GM23338 (cell line): ENCODE measurements at regions not wholly inside any gene's neighbourhood (a gene's known extent, or its start where the extent isn't known, plus 50 kb on each side); places are given as distances from the start of the nearest gene placed in this dataset.

Experiments used
- ATAC-seq: fragments of 200-7000 bp; cut with Tn5 transposase; 3 replicates; pipeline ENCODE4 v1.9.1; 2020
- DNase-seq: peaks from one replicate; pipeline ENCODE4 v3.0.0-alpha.2; 2015; ENCODE audit warnings: low spot score
- H2AFZ ChIP-seq: fragments of 200-600 bp; sonication (generic); 2 replicates; pipeline ENCODE4 v1.8.0; 2016; ENCODE audit warnings: antibody characterized with exemption, mild to moderate bottlenecking, moderate library complexity
- H3F3A ChIP-seq: fragments of 200-600 bp; sonication (generic); replicated peaks from 2 replicates; pipeline ENCODE4 v1.8.0; 2017; ENCODE audit warnings: antibody characterized with exemption, mixed run types, low read depth
- H3K27ac ChIP-seq: fragments of 200-600 bp; sonication (generic); 2 replicates; pipeline ENCODE4 v1.6.1; 2016; ENCODE audit warnings: low read depth
- H3K27me3 ChIP-seq: fragments of 200-600 bp; sonication (generic); 2 replicates; pipeline ENCODE4 v1.8.0; 2016; ENCODE audit warnings: mild to moderate bottlenecking, mixed run types, moderate library complexity; ENCODE audit not compliant: insufficient read depth
- H3K36me3 ChIP-seq: fragments of 200-600 bp; sonication (generic); 2 replicates; pipeline ENCODE4 v1.8.0; 2016; ENCODE audit warnings: mild to moderate bottlenecking; ENCODE audit not compliant: insufficient read depth
- H3K4me1 ChIP-seq: fragments of 200-600 bp; sonication (generic); 2 replicates; pipeline ENCODE4 v1.8.0; 2016; ENCODE audit warnings: mild to moderate bottlenecking, moderate library complexity; ENCODE audit not compliant: insufficient read depth
- H3K4me2 ChIP-seq: fragments of 200-600 bp; sonication (generic); 2 replicates; pipeline ENCODE4 v1.7.1; 2017; ENCODE audit warnings: mixed run types
- H3K4me3 ChIP-seq: fragments of 200-600 bp; sonication (generic); 2 replicates; pipeline ENCODE4 v1.6.1; 2016; ENCODE audit warnings: mixed run types
- H3K79me2 ChIP-seq: fragments of 200-600 bp; sonication (generic); replicated peaks from 2 replicates; pipeline ENCODE4 v1.8.0; 2017; ENCODE audit warnings: mild to moderate bottlenecking; ENCODE audit not compliant: insufficient read depth
- H3K9me2 ChIP-seq: fragments of 200-600 bp; sonication (generic); 2 replicates; pipeline ENCODE4 v1.8.0; 2017; ENCODE audit not compliant: insufficient read depth
- H4K20me1 ChIP-seq: fragments of 200-600 bp; sonication (generic); replicated peaks from 2 replicates; pipeline ENCODE4 v1.8.0; 2017; ENCODE audit warnings: mild to moderate bottlenecking; ENCODE audit not compliant: insufficient read depth
- H3K27ac Mint-ChIP-seq: 2 replicates; pipeline ENCODE4 v1.8.0; 2020; ENCODE audit warnings: inconsistent platforms, mild to moderate bottlenecking, moderate library complexity, mixed read lengths
- H3K27me3 Mint-ChIP-seq: 3 replicates; pipeline ENCODE4 v1.8.0; 2022; ENCODE audit warnings: low read depth, mild to moderate bottlenecking, moderate library complexity, mixed read lengths, inconsistent platforms; ENCODE audit not compliant: insufficient read depth, poor library complexity
- H3K36me3 Mint-ChIP-seq: 3 replicates; pipeline ENCODE4 v1.8.0; 2021; ENCODE audit warnings: low read depth, mild to moderate bottlenecking, inconsistent platforms, moderate library complexity, mixed read lengths
- H3K4me1 Mint-ChIP-seq: 3 replicates; pipeline ENCODE4 v1.8.0; 2020; ENCODE audit warnings: mild to moderate bottlenecking, inconsistent platforms, mixed read lengths
- H3K4me3 Mint-ChIP-seq: 3 replicates; pipeline ENCODE4 v1.8.0; 2021; ENCODE audit warnings: moderate library complexity, mild to moderate bottlenecking, inconsistent platforms, mixed read lengths
- H3K9me3 Mint-ChIP-seq: 3 replicates; pipeline ENCODE4 v1.8.0; 2020; ENCODE audit warnings: moderate library complexity, mild to moderate bottlenecking, inconsistent platforms, mixed read lengths
- CREB1 ChIP-seq: fragments of 250-450 bp; sonication (Bioruptor Pico); IDR thresholded peaks from 2 replicates; pipeline ENCODE4 v1.5.0; 2020; ENCODE audit warnings: low read depth, mild to moderate bottlenecking, moderate library complexity
- CTCF ChIP-seq, 2 experiments: fragments of 200-600 bp in 1 of 2; sonication (generic) in 1 of 2; conservative IDR thresholded peaks; 2 replicates each; pipeline versions ENCODE4 v1.5.1 to v1.6.1; 2016 to 2017; ENCODE audit warnings: antibody characterized with exemption in 2 of 2, low read depth in 2 of 2, mild to moderate bottlenecking in 2 of 2, moderate library complexity in 1 of 2
- ETS1 ChIP-seq: IDR thresholded peaks from 2 replicates; pipeline ENCODE4 v1.6.1; 2016; ENCODE audit warnings: antibody characterized with exemption
- EZH2 ChIP-seq: fragments of 200-600 bp; sonication (generic); IDR thresholded peaks from one replicate; pipeline ENCODE4 v1.8.0; 2017; ENCODE audit warnings: antibody characterized with exemption, mild to moderate bottlenecking, low read depth; ENCODE audit not compliant: unreplicated experiment
- EZH2phosphoT487 ChIP-seq: fragments of 200-600 bp; sonication (generic); IDR thresholded peaks from one replicate; pipeline ENCODE4 v1.8.1; 2018; ENCODE audit warnings: antibody characterized with exemption; ENCODE audit not compliant: unreplicated experiment
- JUNB ChIP-seq: IDR thresholded peaks from one replicate; pipeline ENCODE4 v1.6.1; 2016; ENCODE audit warnings: antibody characterized with exemption; ENCODE audit not compliant: unreplicated experiment
- NANOG ChIP-seq: IDR thresholded peaks from 2 replicates; pipeline ENCODE4 v1.6.1; 2016; ENCODE audit warnings: antibody characterized with exemption, borderline replicate concordance
- POLR2AphosphoS5 ChIP-seq: IDR thresholded peaks from 2 replicates; pipeline ENCODE4 v1.6.1; 2016; ENCODE audit warnings: antibody characterized with exemption, low read depth
- REST ChIP-seq: IDR thresholded peaks from one replicate; pipeline ENCODE4 v1.6.1; 2018; ENCODE audit warnings: antibody characterized with exemption; ENCODE audit not compliant: unreplicated experiment
- STAT1 ChIP-seq: IDR thresholded peaks from one replicate; pipeline ENCODE4 v1.6.1; 2016; ENCODE audit warnings: antibody characterized with exemption; ENCODE audit not compliant: unreplicated experiment
- ZNF114 ChIP-seq: fragments of 250-450 bp; sonication (Bioruptor Pico); IDR thresholded peaks from 2 replicates; pipeline ENCODE4 v1.5.0; 2020; ENCODE audit warnings: mild to moderate bottlenecking, moderate library complexity
- ZNF331 ChIP-seq: fragments of 250-450 bp; sonication (Bioruptor Pico); IDR thresholded peaks from 2 replicates; pipeline ENCODE4 v1.5.0; 2020; ENCODE audit warnings: low read depth, mild to moderate bottlenecking, moderate library complexity
- TF ChIP-seq, protein P1 (sequence below): fragments of 250-450 bp; sonication (Bioruptor Pico); IDR thresholded peaks from 2 replicates; pipeline ENCODE4 v1.5.0; 2020; ENCODE audit warnings: mild to moderate bottlenecking, moderate library complexity

DNA sequence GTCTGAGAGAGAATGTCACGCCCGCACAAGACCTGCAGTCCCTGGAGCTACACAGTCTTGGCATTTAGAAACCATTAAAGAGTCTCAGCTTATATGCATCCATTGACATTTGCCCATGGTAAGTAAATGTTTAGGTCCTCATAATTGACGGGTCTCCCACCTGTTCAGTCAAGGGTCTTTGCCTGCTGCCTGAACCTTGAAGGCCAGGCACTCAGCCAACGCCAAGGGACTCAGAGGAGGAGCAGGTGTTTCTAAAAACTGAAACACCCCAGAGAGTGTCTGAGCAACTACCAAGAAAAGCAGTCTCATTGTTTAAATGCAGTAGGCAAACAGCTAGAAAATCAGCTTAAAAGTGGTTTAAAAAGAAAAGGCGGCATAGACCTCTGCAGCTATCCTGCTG is 264.7 kb upstream of the AKR1E2 start:
- no peaks in the 10 kb centered on the region for H4K20me1 ChIP-seq
- Mint-ChIP-seq H3K27me3 (no peaks in the 10 kb centered on the region), H3K36me3 (no peaks in the 10 kb centered on the region), H3K9me3 (no peaks in the 10 kb centered on the region), H3K4me1 (peaks cover 4% of the 10 kb centered on the region; the same call in 2 of the 3 replicates), H3K4me3 (no peak overlapping the region), H3K27ac (no peak overlapping the region)
- H3K36me3 ChIP-seq, result no peaks in the 10 kb centered on the region
- no peak overlapping the region for H3K4me2 ChIP-seq
- no peak for TF ChIP-seq NANOG
- TF ChIP-seq EZH2phosphoT487, result no peak
- no peak for TF ChIP-seq STAT1
- TF ChIP-seq EZH2, result no peak
- no peak for TF ChIP-seq POLR2AphosphoS5
- TF ChIP-seq, protein P1, sequence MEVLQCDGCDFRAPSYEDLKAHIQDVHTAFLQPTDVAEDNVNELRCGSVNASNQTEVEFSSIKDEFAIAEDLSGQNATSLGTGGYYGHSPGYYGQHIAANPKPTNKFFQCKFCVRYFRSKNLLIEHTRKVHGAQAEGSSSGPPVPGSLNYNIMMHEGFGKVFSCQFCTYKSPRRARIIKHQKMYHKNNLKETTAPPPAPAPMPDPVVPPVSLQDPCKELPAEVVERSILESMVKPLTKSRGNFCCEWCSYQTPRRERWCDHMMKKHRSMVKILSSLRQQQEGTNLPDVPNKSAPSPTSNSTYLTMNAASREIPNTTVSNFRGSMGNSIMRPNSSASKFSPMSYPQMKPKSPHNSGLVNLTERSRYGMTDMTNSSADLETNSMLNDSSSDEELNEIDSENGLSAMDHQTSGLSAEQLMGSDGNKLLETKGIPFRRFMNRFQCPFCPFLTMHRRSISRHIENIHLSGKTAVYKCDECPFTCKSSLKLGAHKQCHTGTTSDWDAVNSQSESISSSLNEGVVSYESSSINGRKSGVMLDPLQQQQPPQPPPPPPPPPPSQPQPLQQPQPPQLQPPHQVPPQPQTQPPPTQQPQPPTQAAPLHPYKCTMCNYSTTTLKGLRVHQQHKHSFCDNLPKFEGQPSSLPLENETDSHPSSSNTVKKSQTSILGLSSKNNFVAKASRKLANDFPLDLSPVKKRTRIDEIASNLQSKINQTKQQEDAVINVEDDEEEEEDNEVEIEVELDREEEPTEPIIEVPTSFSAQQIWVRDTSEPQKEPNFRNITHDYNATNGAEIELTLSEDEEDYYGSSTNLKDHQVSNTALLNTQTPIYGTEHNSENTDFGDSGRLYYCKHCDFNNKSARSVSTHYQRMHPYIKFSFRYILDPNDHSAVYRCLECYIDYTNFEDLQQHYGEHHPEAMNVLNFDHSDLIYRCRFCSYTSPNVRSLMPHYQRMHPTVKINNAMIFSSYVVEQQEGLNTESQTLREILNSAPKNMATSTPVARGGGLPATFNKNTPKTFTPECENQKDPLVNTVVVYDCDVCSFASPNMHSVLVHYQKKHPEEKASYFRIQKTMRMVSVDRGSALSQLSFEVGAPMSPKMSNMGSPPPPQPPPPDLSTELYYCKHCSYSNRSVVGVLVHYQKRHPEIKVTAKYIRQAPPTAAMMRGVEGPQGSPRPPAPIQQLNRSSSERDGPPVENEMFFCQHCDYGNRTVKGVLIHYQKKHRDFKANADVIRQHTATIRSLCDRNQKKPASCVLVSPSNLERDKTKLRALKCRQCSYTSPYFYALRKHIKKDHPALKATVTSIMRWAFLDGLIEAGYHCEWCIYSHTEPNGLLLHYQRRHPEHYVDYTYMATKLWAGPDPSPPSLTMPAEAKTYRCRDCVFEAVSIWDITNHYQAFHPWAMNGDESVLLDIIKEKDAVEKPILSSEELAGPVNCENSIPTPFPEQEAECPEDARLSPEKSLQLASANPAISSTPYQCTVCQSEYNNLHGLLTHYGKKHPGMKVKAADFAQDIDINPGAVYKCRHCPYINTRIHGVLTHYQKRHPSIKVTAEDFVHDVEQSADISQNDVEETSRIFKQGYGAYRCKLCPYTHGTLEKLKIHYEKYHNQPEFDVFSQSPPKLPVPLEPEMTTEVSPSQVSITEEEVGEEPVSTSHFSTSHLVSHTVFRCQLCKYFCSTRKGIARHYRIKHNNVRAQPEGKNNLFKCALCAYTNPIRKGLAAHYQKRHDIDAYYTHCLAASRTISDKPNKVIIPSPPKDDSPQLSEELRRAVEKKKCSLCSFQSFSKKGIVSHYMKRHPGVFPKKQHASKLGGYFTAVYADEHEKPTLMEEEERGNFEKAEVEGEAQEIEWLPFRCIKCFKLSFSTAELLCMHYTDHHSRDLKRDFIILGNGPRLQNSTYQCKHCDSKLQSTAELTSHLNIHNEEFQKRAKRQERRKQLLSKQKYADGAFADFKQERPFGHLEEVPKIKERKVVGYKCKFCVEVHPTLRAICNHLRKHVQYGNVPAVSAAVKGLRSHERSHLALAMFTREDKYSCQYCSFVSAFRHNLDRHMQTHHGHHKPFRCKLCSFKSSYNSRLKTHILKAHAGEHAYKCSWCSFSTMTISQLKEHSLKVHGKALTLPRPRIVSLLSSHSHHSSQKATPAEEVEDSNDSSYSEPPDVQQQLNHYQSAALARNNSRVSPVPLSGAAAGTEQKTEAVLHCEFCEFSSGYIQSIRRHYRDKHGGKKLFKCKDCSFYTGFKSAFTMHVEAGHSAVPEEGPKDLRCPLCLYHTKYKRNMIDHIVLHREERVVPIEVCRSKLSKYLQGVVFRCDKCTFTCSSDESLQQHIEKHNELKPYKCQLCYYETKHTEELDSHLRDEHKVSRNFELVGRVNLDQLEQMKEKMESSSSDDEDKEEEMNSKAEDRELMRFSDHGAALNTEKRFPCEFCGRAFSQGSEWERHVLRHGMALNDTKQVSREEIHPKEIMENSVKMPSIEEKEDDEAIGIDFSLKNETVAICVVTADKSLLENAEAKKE, result no peak
- no peak for TF ChIP-seq JUNB
- no peak for TF ChIP-seq CTCF (conservative IDR thresholded peaks at IDR 0.05; ENCODE audit: low read depth in 2 of 2)
- no peak for TF ChIP-seq REST
- no peak for TF ChIP-seq ZNF114 (CRISPR knock-in tag)
- no peak for TF ChIP-seq ZNF331
- TF ChIP-seq ETS1, result no peak
- no peak for TF ChIP-seq CREB1 (CRISPR knock-in tag)
- H3K4me1 ChIP-seq, result no peaks in the 10 kb centered on the region
- no peak overlapping the region for H2AFZ ChIP-seq
- no peaks in the 10 kb centered on the region for H3K79me2 ChIP-seq
- H3K27me3 ChIP-seq, result no peaks in the 10 kb centered on the region
- no peak overlapping the region for H3K4me3 ChIP-seq
- no peak for DNase-seq
- no peak for ATAC-seq
- no peaks in the 10 kb centered on the region for H3F3A ChIP-seq
- H3K9me2 ChIP-seq, result no peaks in the 10 kb centered on the region
- H3K27ac ChIP-seq, result no peak overlapping the region
